Caco-2 (cell line): ENCODE measurements at regions not wholly inside any gene's neighbourhood (a gene's known extent, or its start where the extent isn't known, plus 50 kb on each side); places are given as distances from the start of the nearest gene placed in this dataset.

Experiments
- BruUV-seq: library from RNA; stranded (reverse); fragments of 400-500 nt; replicated peaks from 2 replicates; lab custom pipeline; 2021; lab: Mats Ljungman, UMichigan
- CTCF ChIA-PET: fragments of 300-600 bp; sonication (Branson Sonifier 250); formaldehyde crosslinking; loops from one replicate; lab custom pipeline; 2022; ENCODE audit warnings: antibody characterized with exemption; lab: Charles Lee
- POLR2A ChIA-PET: fragments of 300-600 bp; sonication (Branson Sonifier 250); formaldehyde crosslinking; loops from one replicate; lab custom pipeline; 2022; ENCODE audit warnings: antibody characterized with exemption; lab: Charles Lee
- DNase-seq, 2 experiments: peaks; one replicate each; pipeline versions ENCODE4 v3.0.0 to v3.0.0-alpha.2; 2020 to 2022
- H3K27me3 ChIP-seq: replicated peaks from 2 replicates; pipeline ENCODE4 v1.6.0; 2011; ENCODE audit warnings: low read length; ENCODE audit not compliant: control insufficient read depth, insufficient read depth
- H3K36me3 ChIP-seq: 2 replicates; pipeline ENCODE4 v1.5.1; 2011; ENCODE audit warnings: low read length; ENCODE audit not compliant: control insufficient read depth, insufficient read depth
- H3K4me1 ChIP-seq: fragments of 250-450 bp; sonication (Bioruptor Pico); 2 replicates; pipeline ENCODE4 v1.5.1; 2020; ENCODE audit warnings: mild to moderate bottlenecking
- H3K4me3 ChIP-seq: 2 replicates; pipeline ENCODE4 v1.5.1; 2011; ENCODE audit warnings: low read depth, mild to moderate bottlenecking, control low read depth, low read length
- H3K9me3 ChIP-seq: fragments of 250-450 bp; sonication (Bioruptor Pico); 2 replicates; pipeline ENCODE4 v1.5.1; 2020; ENCODE audit warnings: mild to moderate bottlenecking, moderate library complexity
- H3K27ac Mint-ChIP-seq: one replicate; pipeline ENCODE4 v1.8.0; 2022; ENCODE audit warnings: mixed read lengths; ENCODE audit not compliant: unreplicated experiment
- H3K27me3 Mint-ChIP-seq: one replicate; pipeline ENCODE4 v1.8.0; 2022; ENCODE audit warnings: mixed read lengths; ENCODE audit not compliant: insufficient read depth, unreplicated experiment
- H3K36me3 Mint-ChIP-seq: one replicate; pipeline ENCODE4 v1.8.0; 2022; ENCODE audit warnings: mild to moderate bottlenecking, mixed read lengths; ENCODE audit not compliant: insufficient read depth, unreplicated experiment
- H3K4me1 Mint-ChIP-seq: one replicate; pipeline ENCODE4 v1.8.0; 2022; ENCODE audit warnings: low read depth, mixed read lengths; ENCODE audit not compliant: unreplicated experiment
- H3K4me3 Mint-ChIP-seq: one replicate; pipeline ENCODE4 v1.8.0; 2022; ENCODE audit warnings: mild to moderate bottlenecking, moderate library complexity, mixed read lengths; ENCODE audit not compliant: unreplicated experiment
- H3K9me3 Mint-ChIP-seq: one replicate; pipeline ENCODE4 v1.8.0; 2022; ENCODE audit warnings: mixed read lengths; ENCODE audit not compliant: unreplicated experiment
- intact Hi-C: fragments of 100-400 bp; cut with micrococcal nuclease; formaldehyde crosslinking; loops from one replicate; pipeline ENCODE4 v1.10.0; 2022; ENCODE audit not compliant: unreplicated experiment
- TF ChIP-seq, protein P1 (sequence below), 2 experiments: fragments of 200-600 bp in 1 of 2; IDR thresholded peaks; 1 replicate in 1 of 2; 2 replicates in 1 of 2; pipeline versions ENCODE4 v1.5.1 to v1.8.0; 2011 to 2022; ENCODE audit warnings: antibody characterized with exemption in 1 of 2, control low read depth in 1 of 2, inconsistent platforms in 1 of 2, low read depth in 1 of 2, low read length in 1 of 2, mild to moderate bottlenecking in 1 of 2, moderate library complexity in 1 of 2; ENCODE audit not compliant: insufficient read depth in 1 of 2, severe bottlenecking in 1 of 2, unreplicated experiment in 1 of 2

DNA sequence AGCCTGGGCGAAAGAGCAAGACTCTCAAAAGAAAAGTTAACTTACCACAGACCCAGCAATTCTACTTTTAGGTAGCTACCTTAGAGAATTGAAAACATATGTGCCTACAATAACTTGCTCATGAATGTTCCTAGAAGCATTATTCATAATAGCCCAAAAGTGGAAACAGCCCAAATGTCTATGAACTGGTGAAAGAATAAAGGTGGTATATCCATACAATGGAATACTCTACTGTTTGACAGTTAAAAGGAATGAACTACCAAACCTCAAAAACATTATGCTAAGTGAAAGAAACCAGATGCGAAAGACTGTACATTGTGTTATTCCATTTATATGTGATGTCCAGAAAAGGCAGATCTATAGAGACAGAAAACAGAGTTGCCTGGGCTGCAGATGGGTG, 131.4 kb downstream of the UCHL1 start:
- no peaks in the 10 kb centered on the region for H3K4me1 Mint-ChIP-seq
- intact Hi-C loops = no loop called here
- DNase-seq = no peak
- Histone ChIP-seq H3K4me1 (no peaks in the 10 kb centered on the region), H3K27me3 (no peaks in the 10 kb centered on the region), H3K36me3 (no peaks in the 10 kb centered on the region), H3K9me3 (no peaks in the 10 kb centered on the region), H3K4me3 (no peak overlapping the region)
- H3K36me3 Mint-ChIP-seq = no peaks in the 10 kb centered on the region
- H3K27ac Mint-ChIP-seq = no peak overlapping the region
- ChIA-PET POLR2A (no interaction called here), CTCF (no interaction called here)
- no TSS peak for BruUV-seq
- no peaks in the 10 kb centered on the region for H3K27me3 Mint-ChIP-seq
- TF ChIP-seq, protein P1, sequence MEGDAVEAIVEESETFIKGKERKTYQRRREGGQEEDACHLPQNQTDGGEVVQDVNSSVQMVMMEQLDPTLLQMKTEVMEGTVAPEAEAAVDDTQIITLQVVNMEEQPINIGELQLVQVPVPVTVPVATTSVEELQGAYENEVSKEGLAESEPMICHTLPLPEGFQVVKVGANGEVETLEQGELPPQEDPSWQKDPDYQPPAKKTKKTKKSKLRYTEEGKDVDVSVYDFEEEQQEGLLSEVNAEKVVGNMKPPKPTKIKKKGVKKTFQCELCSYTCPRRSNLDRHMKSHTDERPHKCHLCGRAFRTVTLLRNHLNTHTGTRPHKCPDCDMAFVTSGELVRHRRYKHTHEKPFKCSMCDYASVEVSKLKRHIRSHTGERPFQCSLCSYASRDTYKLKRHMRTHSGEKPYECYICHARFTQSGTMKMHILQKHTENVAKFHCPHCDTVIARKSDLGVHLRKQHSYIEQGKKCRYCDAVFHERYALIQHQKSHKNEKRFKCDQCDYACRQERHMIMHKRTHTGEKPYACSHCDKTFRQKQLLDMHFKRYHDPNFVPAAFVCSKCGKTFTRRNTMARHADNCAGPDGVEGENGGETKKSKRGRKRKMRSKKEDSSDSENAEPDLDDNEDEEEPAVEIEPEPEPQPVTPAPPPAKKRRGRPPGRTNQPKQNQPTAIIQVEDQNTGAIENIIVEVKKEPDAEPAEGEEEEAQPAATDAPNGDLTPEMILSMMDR (IDR thresholded peaks at IDR 0.05; ENCODE audit: insufficient read depth in 1 of 2, low read depth in 1 of 2, low read length in 1 of 2, severe bottlenecking in 1 of 2, unreplicated experiment in 1 of 2) = no peak
- no peaks in the 10 kb centered on the region for H3K9me3 Mint-ChIP-seq
- H3K4me3 Mint-ChIP-seq = no peak overlapping the region

DNA sequence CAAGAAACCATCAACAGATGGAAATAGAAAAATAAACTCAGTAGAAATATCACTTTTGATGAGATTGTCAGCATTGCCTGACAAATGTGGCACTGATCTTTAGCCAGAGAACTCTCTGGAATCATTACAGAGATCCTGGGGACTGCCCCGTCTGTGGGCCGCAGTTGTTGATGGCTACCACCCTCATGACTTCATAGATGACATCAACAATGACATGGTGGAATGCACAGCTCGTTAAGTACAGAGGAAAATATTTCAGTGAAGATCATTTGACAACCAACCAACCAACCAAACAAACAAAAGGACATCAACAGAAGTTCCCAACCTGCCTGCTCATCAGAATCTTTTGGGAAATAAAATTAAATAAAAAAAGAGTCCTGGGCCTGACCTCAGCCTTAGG, 132.6 kb downstream of the UCHL1 start:
- CTCF ChIA-PET = no interaction called here
- no peaks in the 10 kb centered on the region for H3K4me1 Mint-ChIP-seq
- Histone ChIP-seq H3K9me3 (no peaks in the 10 kb centered on the region), H3K4me3 (no peak overlapping the region), H3K27me3 (no peaks in the 10 kb centered on the region), H3K36me3 (no peaks in the 10 kb centered on the region), H3K4me1 (no peaks in the 10 kb centered on the region)
- no peaks in the 10 kb centered on the region for H3K27me3 Mint-ChIP-seq
- no peak overlapping the region for H3K4me3 Mint-ChIP-seq
- H3K27ac Mint-ChIP-seq = no peak overlapping the region
- no peaks in the 10 kb centered on the region for H3K36me3 Mint-ChIP-seq
- no peaks in the 10 kb centered on the region for H3K9me3 Mint-ChIP-seq
- no peak for DNase-seq
- TF ChIP-seq, protein P1 (IDR thresholded peaks at IDR 0.05; ENCODE audit: insufficient read depth in 1 of 2, low read depth in 1 of 2, low read length in 1 of 2, severe bottlenecking in 1 of 2, unreplicated experiment in 1 of 2) = no peak
- POLR2A ChIA-PET = no interaction called here
- intact Hi-C loops = no loop called here
- BruUV-seq = no TSS peak

DNA sequence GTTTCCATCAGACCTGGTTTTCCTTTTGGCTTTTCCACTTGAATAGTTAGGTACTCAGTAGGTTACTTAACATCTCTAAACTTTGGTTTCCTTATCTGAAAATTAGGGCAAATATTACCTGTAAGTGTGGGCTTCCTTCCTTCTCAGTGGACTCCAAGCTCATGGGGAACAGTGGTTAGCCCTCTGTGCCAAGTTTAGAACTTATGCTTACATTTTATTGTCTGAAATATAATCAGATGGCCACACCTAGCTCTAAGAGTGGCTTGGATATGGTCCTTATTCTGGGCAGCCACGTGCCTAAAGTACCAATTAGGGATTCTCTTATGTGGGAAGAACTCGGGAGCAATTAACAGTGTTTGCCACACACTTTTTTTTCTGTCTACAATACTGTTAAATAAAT, 133.9 kb downstream of the UCHL1 start:
- Histone ChIP-seq H3K36me3 (no peaks in the 10 kb centered on the region), H3K4me1 (no peaks in the 10 kb centered on the region), H3K9me3 (no peaks in the 10 kb centered on the region), H3K4me3 (no peak overlapping the region), H3K27me3 (no peaks in the 10 kb centered on the region)
- Mint-ChIP-seq H3K9me3 (no peaks in the 10 kb centered on the region), H3K4me3 (no peak overlapping the region), H3K4me1 (no peaks in the 10 kb centered on the region), H3K27ac (no peak overlapping the region), H3K27me3 (no peaks in the 10 kb centered on the region), H3K36me3 (no peaks in the 10 kb centered on the region)
- intact Hi-C loops = no loop called here
- BruUV-seq = no TSS peak
- CTCF ChIA-PET = no interaction called here
- POLR2A ChIA-PET = no interaction called here
- TF ChIP-seq, protein P1 (IDR thresholded peaks at IDR 0.05; ENCODE audit: insufficient read depth in 1 of 2, low read depth in 1 of 2, low read length in 1 of 2, severe bottlenecking in 1 of 2, unreplicated experiment in 1 of 2) = no peak
- no peak for DNase-seq
